HCT116 (cell line): ENCODE measurements at regions not wholly inside any gene's neighbourhood (a gene's known extent, or its start where the extent isn't known, plus 50 kb on each side); places are given as distances from the start of the nearest gene placed in this dataset.

Experiments
- ATAC-seq: fragments of 200-7000 bp; cut with Tn5 transposase; 2 replicates; pipeline ENCODE4 v1.9.1; 2020; ENCODE audit warnings: mild to moderate bottlenecking, moderate library complexity
- BruUV-seq: library from RNA; stranded (reverse); fragments of 400-500 nt; replicated peaks from 2 replicates; lab custom pipeline; 2021; lab: Mats Ljungman, UMichigan
- CTCF ChIA-PET: fragments of 300-600 bp; sonication (Branson Sonifier 250); formaldehyde crosslinking; loops from one replicate; lab custom pipeline; 2021; ENCODE audit warnings: antibody characterized with exemption; lab: Charles Lee
- POLR2A ChIA-PET: fragments of 300-600, 350-600 bp; sonication (Branson Sonifier 250); formaldehyde crosslinking; loops from one replicate; lab custom pipeline; 2021; ENCODE audit warnings: antibody characterized with exemption; lab: Charles Lee
- RAD21 ChIA-PET, 2 experiments: fragments of 300-600 bp; sonication (Branson Sonifier 250); formaldehyde crosslinking; loops; one replicate each; lab custom pipeline; 2023; ENCODE audit warnings: low total read pairs in 2 of 2; ENCODE audit not compliant: uncharacterized antibody in 2 of 2, unreplicated experiment in 2 of 2, low non-redundant PET in 1 of 2; lab: Charles Lee
- DNase-seq: peaks from one replicate; pipeline ENCODE4 v3.0.0-alpha.2; 2010; ENCODE audit warnings: low read depth, low spot score
- H2AFZ ChIP-seq: fragments of 200-600 bp; shearing (Covaris generic), sonication (generic); 2 replicates; pipeline ENCODE4 v1.6.1; 2017; ENCODE audit warnings: low read depth, mixed run types, mixed read lengths, antibody characterized with exemption, low read length; ENCODE audit not compliant: poor library complexity, severe bottlenecking
- H3K27ac ChIP-seq: 2 replicates; pipeline ENCODE4 v1.5.1; 2012; ENCODE audit warnings: low read depth, low read length
- H3K27me3 ChIP-seq: fragments of 200-600 bp; sonication (generic); 2 replicates; pipeline ENCODE4 v1.6.1; 2016; ENCODE audit warnings: mixed run types, low read length, mixed read lengths; ENCODE audit not compliant: insufficient read depth
- H3K36me3 ChIP-seq, 2 experiments: fragments of 200-500 bp in 1 of 2; fragments of 200-600 bp in 1 of 2; sonication (Bioruptor generic) in 1 of 2; sonication (generic) in 1 of 2; 2 replicates each; pipeline versions ENCODE4 v1.5.1 to v1.6.1; 2014 to 2016; ENCODE audit warnings: low read length in 2 of 2, inconsistent platforms in 1 of 2, mixed read lengths in 1 of 2, mixed run types in 1 of 2; ENCODE audit not compliant: insufficient read depth in 2 of 2, control insufficient read depth in 1 of 2
- H3K4me1 ChIP-seq, 2 experiments: fragments of 200-600 bp in 1 of 2; sonication (generic) in 1 of 2; 2 replicates each; pipeline versions ENCODE4 v1.5.1 to v1.6.1; 2012 to 2017; ENCODE audit warnings: low read length in 2 of 2, inconsistent platforms in 1 of 2, mild to moderate bottlenecking in 1 of 2, mixed read lengths in 1 of 2, mixed run types in 1 of 2, moderate library complexity in 1 of 2; ENCODE audit not compliant: insufficient read depth in 2 of 2, control insufficient read depth in 1 of 2
- H3K4me2 ChIP-seq: fragments of 200-600 bp; sonication (generic); 2 replicates; pipeline ENCODE4 v1.6.1; 2017; ENCODE audit warnings: mixed run types, low read length, mixed read lengths
- H3K4me3 ChIP-seq, 2 experiments: fragments of 200-600 bp in 1 of 2; sonication (generic) in 1 of 2; replicated peaks in 1 of 2; 2 replicates each; pipeline ENCODE4 v1.5.1; 2011 to 2016; ENCODE audit warnings: low read length in 2 of 2, control low read depth in 1 of 2, low read depth in 1 of 2, mild to moderate bottlenecking in 1 of 2, mixed read lengths in 1 of 2, mixed run types in 1 of 2
- H3K79me2 ChIP-seq: fragments of 200-600 bp; sonication (generic); 2 replicates; pipeline ENCODE4 v1.6.1; 2017; ENCODE audit warnings: mild to moderate bottlenecking, mixed run types, low read length, moderate library complexity, mixed read lengths; ENCODE audit not compliant: insufficient read depth
- H3K9ac ChIP-seq: fragments of 200-600 bp; sonication (generic); 2 replicates; pipeline ENCODE4 v1.6.1; 2016; ENCODE audit warnings: low read length, mixed read lengths
- H3K9me2 ChIP-seq: fragments of 200-600 bp; sonication (generic), shearing (Covaris generic); 2 replicates; pipeline ENCODE4 v1.6.1; 2017; ENCODE audit warnings: mixed run types, mild to moderate bottlenecking, moderate library complexity; ENCODE audit not compliant: insufficient read depth
- H3K9me3 ChIP-seq, 2 experiments: fragments of 200-500 bp in 1 of 2; fragments of 200-600 bp in 1 of 2; sonication (Bioruptor generic) in 1 of 2; sonication (generic) in 1 of 2; 2 replicates each; pipeline ENCODE4 v1.6.1; 2014 to 2017; ENCODE audit warnings: low read length in 2 of 2, mixed read lengths in 2 of 2, inconsistent platforms in 1 of 2, low read depth in 1 of 2, mild to moderate bottlenecking in 1 of 2, mixed run types in 1 of 2, moderate library complexity in 1 of 2; ENCODE audit not compliant: control insufficient read depth in 1 of 2, insufficient read depth in 1 of 2
- H4K20me1 ChIP-seq: fragments of 200-600 bp; sonication (generic), shearing (Covaris generic); 2 replicates; pipeline ENCODE4 v1.6.1; 2017; ENCODE audit warnings: mixed run types, mild to moderate bottlenecking, moderate library complexity; ENCODE audit not compliant: insufficient read depth
- CBX3 ChIP-seq: IDR thresholded peaks from 2 replicates; pipeline ENCODE4 v1.6.1; 2012; ENCODE audit warnings: low read depth
- CEBPB ChIP-seq: IDR thresholded peaks from 2 replicates; pipeline ENCODE4 v1.6.1; 2012; ENCODE audit warnings: low read depth
- CTCF ChIP-seq, 3 experiments: fragments of 200-600 bp in 1 of 3; sonication (generic) in 1 of 3; IDR thresholded peaks in 2 of 3; conservative IDR thresholded peaks in 1 of 3; 2 replicates each; pipeline ENCODE4 v1.5.1; 2012 to 2017; ENCODE audit warnings: low read depth in 2 of 3, low read length in 2 of 3, antibody characterized with exemption in 1 of 3, borderline replicate concordance in 1 of 3, control low read depth in 1 of 3, mild to moderate bottlenecking in 1 of 3, mixed read lengths in 1 of 3, mixed run types in 1 of 3, moderate library complexity in 1 of 3; ENCODE audit not compliant: insufficient read depth in 1 of 3
- EGR1 ChIP-seq: IDR thresholded peaks from 2 replicates; pipeline ENCODE4 v1.6.1; 2012; ENCODE audit warnings: low read depth
- ELF1 ChIP-seq: IDR thresholded peaks from 2 replicates; pipeline ENCODE4 v1.6.1; 2012; ENCODE audit warnings: low read depth, borderline replicate concordance
- EZH2 ChIP-seq: fragments of 200-600 bp; sonication (generic); IDR thresholded peaks from 2 replicates; pipeline ENCODE4 v1.6.1; 2017; ENCODE audit warnings: antibody characterized with exemption, mixed run types
- EZH2phosphoT487 ChIP-seq: fragments of 200-600 bp; IDR thresholded peaks from 2 replicates; pipeline ENCODE4 v1.6.1; 2018; ENCODE audit warnings: antibody characterized with exemption, borderline replicate concordance
- FOSL1 ChIP-seq: IDR thresholded peaks from 2 replicates; pipeline ENCODE4 v1.6.1; 2012; ENCODE audit warnings: low read depth
- POLR2AphosphoS5 ChIP-seq: IDR thresholded peaks from 2 replicates; pipeline ENCODE4 v1.6.1; 2011; ENCODE audit warnings: mild to moderate bottlenecking, low read depth, low read length, moderate library complexity
- RAD21 ChIP-seq: IDR thresholded peaks from 2 replicates; pipeline ENCODE4 v1.6.1; 2012; ENCODE audit warnings: low read depth, mild to moderate bottlenecking
- REST ChIP-seq: IDR thresholded peaks from 2 replicates; pipeline ENCODE4 v1.6.1; 2012; ENCODE audit warnings: low read depth
- SIN3A ChIP-seq: IDR thresholded peaks from 2 replicates; pipeline ENCODE4 v1.6.1; 2012; ENCODE audit warnings: low read depth
- SP1 ChIP-seq: IDR thresholded peaks from 2 replicates; pipeline ENCODE4 v1.6.1; 2012; ENCODE audit warnings: low read depth
- SRF ChIP-seq: IDR thresholded peaks from 2 replicates; pipeline ENCODE4 v1.6.1; 2012; ENCODE audit warnings: low read depth
- TCF7L2 ChIP-seq: IDR thresholded peaks from 2 replicates; pipeline ENCODE4 v1.7.0; 2011; ENCODE audit warnings: borderline replicate concordance, inconsistent platforms; ENCODE audit not compliant: insufficient read depth, insufficient read length; ENCODE audit errors: extremely low read depth
- YY1 ChIP-seq: IDR thresholded peaks from 2 replicates; pipeline ENCODE4 v1.6.1; 2011; ENCODE audit warnings: low read length, low read depth, moderate library complexity, mild to moderate bottlenecking; ENCODE audit not compliant: insufficient replicate concordance; ENCODE audit errors: extremely low read depth
- ZNF274 ChIP-seq: fragments of 200-500 bp; sonication (Bioruptor generic); IDR thresholded peaks from 2 replicates; pipeline ENCODE4 v1.6.1; 2014; ENCODE audit warnings: mild to moderate bottlenecking, low read depth, low read length, inconsistent platforms
- intact Hi-C: fragments of 100-400 bp; cut with micrococcal nuclease; formaldehyde crosslinking; loops from 2 replicates; pipeline ENCODE4 v1.10.0; 2022
- TF ChIP-seq, protein P1 (sequence below): IDR thresholded peaks from 2 replicates; pipeline ENCODE4 v1.6.1; 2012

DNA sequence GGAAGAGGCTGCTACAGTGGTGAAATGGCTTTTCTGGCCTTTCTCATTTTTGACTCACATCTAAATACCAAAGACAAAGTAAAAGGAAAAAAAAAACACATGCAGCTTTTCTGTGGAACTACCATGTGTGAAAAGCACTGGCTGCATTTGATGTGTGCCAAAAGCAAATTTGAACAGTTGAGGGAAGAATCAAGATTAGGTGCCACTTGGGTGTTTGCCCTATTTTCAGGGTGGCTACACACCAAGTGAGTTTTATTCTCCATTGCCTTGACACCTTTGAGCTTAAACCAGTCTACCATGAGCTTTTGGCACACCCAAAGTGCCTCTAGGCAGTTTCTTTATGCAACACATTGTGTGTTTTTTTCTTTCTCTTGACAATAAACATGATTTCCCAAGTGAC lies 423.9 kb downstream of the FAM133A start:
- H3K9me2 ChIP-seq: no peaks in the 10 kb centered on the region
- TF ChIP-seq SIN3A: no peak
- TF ChIP-seq RAD21: no peak
- TF ChIP-seq EZH2phosphoT487: no peak
- TF ChIP-seq REST: no peak
- no peak for TF ChIP-seq EGR1
- no peak for TF ChIP-seq CBX3
- no peak for TF ChIP-seq POLR2AphosphoS5
- no peak for TF ChIP-seq CTCF (IDR thresholded peaks at IDR 0.05 in 2 of 3, conservative IDR thresholded peaks at IDR 0.05 in 1 of 3; ENCODE audit: borderline replicate concordance in 1 of 3, insufficient read depth in 1 of 3, low read depth in 2 of 3, low read length in 2 of 3)
- TF ChIP-seq ZNF274: no peak
- TF ChIP-seq, protein P1, sequence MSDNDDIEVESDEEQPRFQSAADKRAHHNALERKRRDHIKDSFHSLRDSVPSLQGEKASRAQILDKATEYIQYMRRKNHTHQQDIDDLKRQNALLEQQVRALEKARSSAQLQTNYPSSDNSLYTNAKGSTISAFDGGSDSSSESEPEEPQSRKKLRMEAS: no peak
- TF ChIP-seq FOSL1: no peak
- no peak for TF ChIP-seq YY1
- no peak for TF ChIP-seq ELF1
- no peak for TF ChIP-seq CEBPB
- TF ChIP-seq TCF7L2: no peak
- no peak for TF ChIP-seq EZH2
- TF ChIP-seq SRF: no peak
- TF ChIP-seq SP1: no peak
- no peaks in the 10 kb centered on the region for H3K79me2 ChIP-seq
- no peak overlapping the region for H2AFZ ChIP-seq
- ATAC-seq (no peak), DNase-seq (no peak)
- no peak overlapping the region for H3K4me2 ChIP-seq
- ChIA-PET POLR2A (no interaction called here), RAD21 (no interaction called here), CTCF (no interaction called here)
- H3K4me3 ChIP-seq: no peak overlapping the region
- intact Hi-C loops: no loop called here
- no peaks in the 10 kb centered on the region for H3K9me3 ChIP-seq
- no TSS peak for BruUV-seq
- H3K4me1 ChIP-seq: no peaks in the 10 kb centered on the region
- no peaks in the 10 kb centered on the region for H4K20me1 ChIP-seq
- H3K27me3 ChIP-seq: no peaks in the 10 kb centered on the region
- no peak overlapping the region for H3K27ac ChIP-seq
- no peak overlapping the region for H3K9ac ChIP-seq
- no peaks in the 10 kb centered on the region for H3K36me3 ChIP-seq
